ENCODE measurements at regions not wholly inside any gene's neighbourhood (a gene's known extent, or its start where the extent isn't known, plus 50 kb on each side); places are given as distances from the start of the nearest gene placed in this dataset.

GRCh38 chr16:86958423-86958822 lies 358.8 kb downstream of the C16orf95 start:
- FAIRE-seq (no peak), DNase-seq (ENCODE audit: low read depth, low spot score) (no peak), ATAC-seq (no peak)
- WGBS (ENCODE audit: insufficient coverage, insufficient replicate concordance, low lambda C conversion rate, missing lambda C conversion rate), result 51% methylated on average over 9 of the region's 9 CpGs
- no peaks in the 10 kb centered on the region for H3K9me3 ChIP-seq (replicated peaks; ENCODE audit: control insufficient read depth, insufficient read depth, low read length)
- in situ Hi-C loops (cut with MboI), result no loop called here
- no peaks in the 10 kb centered on the region for H3K79me2 ChIP-seq (ENCODE audit: control insufficient read depth, insufficient read depth, low read length)
- no peaks in the 10 kb centered on the region for H3K4me1 ChIP-seq (ENCODE audit: control insufficient read depth, insufficient read depth, low read length)
- no peak overlapping the region for H3K27ac ChIP-seq (ENCODE audit: control insufficient read depth, insufficient read depth)
- BruUV-seq (replicated peaks), result no TSS peak
- ChIA-PET SMC1A (ENCODE audit: uncharacterized antibody, unreplicated experiment) (no interaction called here), POLR2A (no interaction called here), CTCF (no interaction called here), RAD21 (ENCODE audit: unreplicated experiment) (no interaction called here)
- peaks cover 0 to 2% of the 10 kb centered on the region in 2 experiments; a peak in 1 of 4 replicates for H3K27me3 ChIP-seq (replicated peaks in 1 of 2; ENCODE audit: control insufficient read depth in 2 of 2, insufficient read depth in 2 of 2, low read length in 1 of 2)
- H4K20me1 ChIP-seq (ENCODE audit: control insufficient read depth, insufficient read depth), result no peaks in the 10 kb centered on the region
- TF ChIP-seq IRF4 (IDR thresholded peaks at IDR 0.05; ENCODE audit: low read depth, low read length) (no peak), TCF7 (IDR thresholded peaks at IDR 0.05; ENCODE audit: borderline replicate concordance) (no peak), SMAD1 (IDR thresholded peaks at IDR 0.05; ENCODE audit: low read depth, partially characterized antibody) (no peak), EGR1 (IDR thresholded peaks at IDR 0.05; ENCODE audit: borderline replicate concordance in 1 of 2, low read depth in 2 of 2, low read length in 2 of 2) (no peak), TCF12 (IDR thresholded peaks at IDR 0.05; ENCODE audit: low read depth, low read length) (no peak), SUZ12 (IDR thresholded peaks at IDR 0.05; ENCODE audit: unreplicated experiment) (no peak), ZBED1 (IDR thresholded peaks at IDR 0.05; ENCODE audit: borderline replicate concordance) (no peak), JUND (IDR thresholded peaks at IDR 0.05; ENCODE audit: low read depth, low read length) (no peak), BCLAF1 (IDR thresholded peaks at IDR 0.05) (no peak), FOS (IDR thresholded peaks at IDR 0.05; ENCODE audit: borderline replicate concordance, extremely low read depth, insufficient read length) (no peak), CHD2 (IDR thresholded peaks at IDR 0.05; ENCODE audit: borderline replicate concordance, low read depth, low read length) (no peak), CHD4 (IDR thresholded peaks at IDR 0.05) (no peak)
- no peaks in the 10 kb centered on the region for H3K36me3 ChIP-seq (ENCODE audit: control insufficient read depth in 2 of 2, insufficient read depth in 2 of 2, low read length in 1 of 2)
- no peak overlapping the region for H3K9ac ChIP-seq (ENCODE audit: control insufficient read depth, insufficient read depth, low read length)
- no peak overlapping the region for H3K4me2 ChIP-seq (ENCODE audit: control insufficient read depth, insufficient read depth)
- H2AFZ ChIP-seq (ENCODE audit: control insufficient read depth, low read depth, low read length), result no peak overlapping the region
- no peak overlapping the region for H3K4me3 ChIP-seq
- intact Hi-C loops (cut with micrococcal nuclease; ENCODE audit: unreplicated experiment), result no loop called here
